ENCODE measurements at regions not wholly inside any gene's neighbourhood (a gene's known extent, or its start where the extent isn't known, plus 50 kb on each side); places are given as distances from the start of the nearest gene placed in this dataset.

GRCh38 chr11:32210556-32210955, 119.7 kb downstream of the RCN1 start:
- WGBS, result 47% methylated on average over 6 of the region's 6 CpGs
- Histone ChIP-seq H3K4me3 (ENCODE audit: low read depth in 1 of 3, low read length in 3 of 3) (no peak overlapping the region), H3K27me3 (ENCODE audit: control insufficient read depth in 4 of 4, insufficient read depth in 4 of 4, low read length in 3 of 4) (peaks cover 0 to 8% (median 0%) of the 10 kb centered on the region in 4 donors), H3K9ac (ENCODE audit: low read depth in 1 of 2, low read length in 2 of 2) (no peak overlapping the region), H3K36me3 (ENCODE audit: control insufficient read depth in 4 of 4, insufficient read depth in 3 of 4, low read depth in 1 of 4, low read length in 3 of 4) (no peaks in the 10 kb centered on the region), H3K4me1 (ENCODE audit: control insufficient read depth in 4 of 4, insufficient read depth in 4 of 4, low read length in 3 of 4) (no peaks in the 10 kb centered on the region), H3K9me3 (ENCODE audit: control insufficient read depth in 4 of 4, low read length in 3 of 4) (no peaks in the 10 kb centered on the region), H3K27ac (ENCODE audit: low read depth in 1 of 2, low read length in 2 of 2) (no peak overlapping the region)
- no peak for TF ChIP-seq EGR1 (IDR thresholded peaks at IDR 0.05; ENCODE audit: low read depth in 2 of 2)
- no peak for TF ChIP-seq RAD21 (IDR thresholded peaks at IDR 0.05)
- TF ChIP-seq REST (IDR thresholded peaks at IDR 0.05), result no peak
- TF ChIP-seq TAF1 (conservative IDR thresholded peaks at IDR 0.05), result no peak
- no peak for TF ChIP-seq YY1 (IDR thresholded peaks at IDR 0.05)
- TF ChIP-seq FOXA1 (IDR thresholded peaks at IDR 0.05), result no peak
- TF ChIP-seq CTCF (IDR thresholded peaks at IDR 0.05; ENCODE audit: low read depth, low read length, missing input control), result no peak
- no peak for TF ChIP-seq HNF4G (IDR thresholded peaks at IDR 0.05)
- no peak for TF ChIP-seq JUND (IDR thresholded peaks at IDR 0.05)
- no peak for TF ChIP-seq ATF3 (IDR thresholded peaks at IDR 0.05)
- TF ChIP-seq ZBTB33 (IDR thresholded peaks at IDR 0.05), result no peak
- TF ChIP-seq FOXA2 (IDR thresholded peaks at IDR 0.05), result no peak
- TF ChIP-seq RXRA (IDR thresholded peaks at IDR 0.05), result no peak
- TF ChIP-seq MAX (IDR thresholded peaks at IDR 0.05), result no peak
- TF ChIP-seq GABPA (IDR thresholded peaks at IDR 0.05 in 1 of 2, conservative IDR thresholded peaks at IDR 0.05 in 1 of 2), result no peak
- TF ChIP-seq HNF4A (conservative IDR thresholded peaks at IDR 0.05), result no peak
- no peak for TF ChIP-seq SP1 (IDR thresholded peaks at IDR 0.05)
- no peak for TF ChIP-seq NR2F2 (IDR thresholded peaks at IDR 0.05)
- no peak for DNase-seq (ENCODE audit: low spot score)

All from liver (tissue), 8 donors.